GM19193 (cell line): ENCODE measurements at regions not wholly inside any gene's neighbourhood (a gene's known extent, or its start where the extent isn't known, plus 50 kb on each side); places are given as distances from the start of the nearest gene placed in this dataset.

Source experiments
- POLR2A ChIP-seq: IDR thresholded peaks from 4 replicates; pipeline ENCODE4 v1.6.1; 2011; ENCODE audit not compliant: insufficient read depth, insufficient read length; ENCODE audit errors: extremely low read depth

DNA sequence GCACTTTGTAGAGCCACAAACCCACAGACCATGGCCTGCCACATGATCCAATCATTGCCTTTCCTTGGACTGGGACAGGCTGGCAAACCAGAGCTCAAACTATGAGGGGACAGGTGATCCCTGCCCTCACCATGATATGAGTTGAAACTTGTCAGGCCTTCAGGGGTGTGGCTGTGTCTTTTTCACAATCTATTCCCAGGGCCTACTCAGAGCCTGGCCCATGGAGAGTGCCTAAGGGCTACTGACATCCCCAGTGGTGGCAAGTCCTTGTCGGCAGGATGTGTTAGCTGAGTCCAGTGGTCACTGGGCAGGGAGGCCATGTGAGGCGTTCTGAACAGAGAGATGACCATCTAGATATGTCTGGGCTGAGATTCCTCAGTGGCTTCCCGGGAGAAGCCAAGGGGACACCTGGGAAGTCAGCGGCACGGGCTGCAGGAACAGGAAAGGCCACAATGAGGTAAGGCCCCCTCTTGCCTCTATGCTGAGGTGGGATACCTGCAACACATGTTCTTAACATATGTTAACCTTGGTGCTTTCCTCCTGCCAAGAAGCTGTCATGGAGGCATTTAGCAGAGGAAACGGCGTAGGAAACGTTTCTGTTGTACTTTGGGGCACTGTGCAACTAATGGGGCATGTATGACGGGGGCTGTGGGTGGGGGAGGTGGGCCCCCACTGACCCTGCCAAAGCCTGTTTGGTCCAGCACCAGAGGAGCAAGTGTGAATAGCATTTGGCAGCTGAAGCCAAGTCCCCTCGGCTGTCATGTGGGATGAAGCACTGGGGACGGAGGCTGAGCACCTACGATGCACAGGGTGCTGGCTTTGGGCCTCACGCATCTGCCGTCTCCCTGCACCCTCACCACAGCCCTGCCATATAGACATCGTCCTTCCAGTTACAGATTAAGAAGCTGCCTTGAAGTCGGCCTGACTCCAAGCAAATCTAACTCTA is 384.0 kb downstream of the RPS24 start:
- TF ChIP-seq POLR2A, result no peak

DNA sequence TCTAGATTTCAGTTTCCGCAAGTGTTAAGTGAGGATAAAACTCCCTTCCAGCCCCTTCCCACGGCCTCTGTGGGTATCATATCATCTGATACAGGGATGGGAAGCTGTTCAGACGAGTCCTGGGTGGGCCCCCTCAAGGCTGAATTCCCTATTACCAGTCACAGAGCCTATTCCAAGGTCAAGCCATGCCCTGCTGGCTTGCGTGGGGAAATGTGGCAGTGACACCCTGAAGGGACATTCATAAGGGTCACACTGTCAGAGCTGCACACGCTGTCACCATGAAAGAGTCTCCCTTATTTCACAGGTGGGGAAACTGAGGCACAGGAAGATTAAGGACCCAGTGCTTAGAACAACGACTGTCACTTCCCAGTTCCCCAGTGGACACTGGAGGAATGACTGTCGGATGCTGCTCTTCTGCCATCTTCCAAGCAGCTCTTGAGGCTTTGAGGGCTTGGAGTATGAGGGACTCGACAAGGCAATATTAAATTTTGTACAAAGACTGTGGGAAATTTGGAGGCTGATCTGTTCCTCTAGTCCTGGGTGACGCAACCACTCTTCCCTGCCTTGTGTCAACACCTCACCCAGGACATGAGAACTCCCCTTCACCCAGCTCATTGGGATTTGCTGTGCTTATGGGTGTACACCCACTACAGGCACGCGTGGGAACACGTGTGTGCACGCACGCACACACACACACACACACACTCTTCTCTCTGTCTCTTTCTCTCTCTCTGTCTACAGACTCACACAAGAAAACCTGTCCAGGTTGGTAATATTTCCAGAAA is 386.0 kb downstream of the RPS24 start:
- no peak for TF ChIP-seq POLR2A

DNA sequence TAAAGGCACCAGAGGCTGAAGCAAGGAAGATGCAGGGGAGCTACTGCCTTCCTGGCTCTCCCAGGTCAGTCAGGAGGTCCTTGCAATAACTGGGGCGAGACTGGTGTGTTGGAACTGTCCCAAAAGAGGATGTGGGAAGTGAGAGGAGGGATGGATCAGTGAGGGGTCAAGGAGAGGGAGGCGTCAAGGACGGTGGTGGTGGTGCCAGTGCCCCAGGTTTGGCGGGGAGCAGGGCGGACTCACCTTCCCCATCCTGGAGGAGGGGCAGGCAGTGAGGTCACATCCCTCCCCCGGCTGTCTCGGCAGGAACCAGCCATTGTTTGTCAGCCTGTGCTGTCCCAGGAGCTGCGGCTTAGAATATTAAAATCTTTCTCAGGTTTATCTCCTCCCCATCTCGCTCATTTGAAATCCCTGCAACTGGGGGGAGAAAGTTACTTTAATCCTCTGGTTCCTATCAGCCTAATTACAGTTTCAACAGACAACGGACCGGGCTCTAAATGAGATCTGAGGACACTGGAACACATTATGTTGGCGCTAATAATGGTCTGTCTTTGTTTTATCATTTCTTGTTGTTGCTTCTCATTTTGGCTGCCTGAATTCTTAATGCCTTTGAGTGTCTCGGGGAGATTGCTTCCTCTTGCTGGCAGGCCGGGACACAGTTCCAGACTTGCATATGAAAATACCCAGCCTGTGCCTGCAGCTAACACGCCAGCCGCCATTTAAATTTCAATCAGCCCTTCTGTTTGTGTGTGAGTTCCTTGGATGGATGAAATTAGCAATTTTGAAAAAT is 387.5 kb downstream of the RPS24 start:
- no peak for TF ChIP-seq POLR2A

DNA sequence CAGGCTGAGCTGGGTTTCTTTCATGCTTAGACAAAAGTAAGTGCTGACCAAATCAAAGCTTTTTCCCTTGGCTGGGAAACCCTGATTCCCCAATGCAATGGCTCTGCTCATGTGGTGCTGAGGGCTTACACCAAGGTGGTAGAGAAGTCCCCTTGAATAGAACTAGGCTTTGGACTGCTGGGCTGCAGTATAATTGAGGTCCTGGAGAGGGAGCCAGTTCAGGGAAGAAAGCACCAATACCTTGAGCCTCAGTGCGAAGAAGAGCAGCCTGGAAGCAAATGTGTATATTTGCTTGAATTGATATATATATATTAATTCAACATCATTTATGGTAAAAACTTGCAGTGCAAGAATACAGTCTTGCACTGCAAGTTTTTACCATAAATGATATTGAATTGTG is 391.1 kb downstream of the RPS24 start:
- no peak for TF ChIP-seq POLR2A

DNA sequence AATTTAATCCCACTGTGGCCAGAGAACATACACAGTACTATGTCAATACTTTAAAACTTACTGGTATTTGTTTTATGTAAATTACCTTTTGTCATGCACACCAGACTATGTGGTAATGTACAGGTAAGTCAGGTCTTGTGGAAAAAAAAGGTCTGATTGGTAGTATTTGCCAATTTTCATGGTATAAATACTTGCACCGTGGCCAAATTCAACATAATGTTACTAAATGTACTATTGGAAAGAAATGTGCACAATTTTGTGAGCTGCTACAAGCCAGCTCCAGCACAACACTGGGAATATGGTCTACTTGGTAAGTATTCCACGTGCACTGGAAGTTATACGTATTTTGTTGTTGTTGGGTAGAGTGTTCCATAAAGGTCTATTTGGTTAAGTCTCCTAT is 392.5 kb downstream of the RPS24 start:
- TF ChIP-seq POLR2A, result no peak

DNA sequence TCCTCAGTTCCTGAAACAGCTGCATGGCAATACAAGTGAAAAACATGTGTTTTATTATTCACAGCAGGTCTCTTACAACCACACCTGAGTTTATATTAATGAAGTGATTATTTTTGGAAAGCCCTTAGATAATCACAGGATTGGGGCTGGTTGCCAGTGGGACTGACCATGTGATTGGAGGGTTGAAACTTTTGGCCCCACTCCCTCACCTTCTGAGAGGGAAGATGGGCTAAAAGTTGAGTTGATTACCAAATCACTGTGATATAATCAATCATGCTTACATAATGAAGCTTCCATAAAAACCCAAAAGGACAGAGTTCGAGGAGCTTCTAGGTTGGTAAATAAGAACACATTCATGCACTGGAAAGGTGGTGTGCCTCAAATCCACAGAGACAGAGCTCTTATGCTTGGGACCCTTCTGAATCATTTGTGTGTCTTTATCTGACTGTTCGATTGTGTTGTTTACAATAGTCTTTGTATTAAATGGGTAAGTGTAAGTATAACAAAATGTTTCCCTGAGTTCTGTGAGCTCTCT is 393.9 kb downstream of the RPS24 start:
- no peak for TF ChIP-seq POLR2A

DNA sequence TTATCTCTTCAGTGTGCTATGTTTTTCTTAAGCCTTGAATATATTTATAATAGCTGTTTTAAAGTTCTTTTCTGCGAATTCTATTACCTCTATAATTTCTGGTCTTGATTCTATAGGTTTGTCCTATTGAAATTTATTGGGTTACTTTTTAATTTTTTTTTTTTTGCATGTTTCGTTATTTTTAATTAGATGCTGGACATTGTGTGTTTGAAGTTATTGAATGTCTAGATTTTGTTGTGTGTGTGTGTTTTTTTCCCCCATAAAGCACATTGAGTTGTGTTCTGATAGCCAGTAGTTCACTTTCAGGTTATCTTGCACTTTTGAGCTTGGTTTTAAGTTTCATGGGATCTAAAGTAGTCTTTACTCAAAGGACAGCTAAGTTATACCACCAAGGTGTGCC is 394.9 kb downstream of the RPS24 start:
- TF ChIP-seq POLR2A, result no peak

DNA sequence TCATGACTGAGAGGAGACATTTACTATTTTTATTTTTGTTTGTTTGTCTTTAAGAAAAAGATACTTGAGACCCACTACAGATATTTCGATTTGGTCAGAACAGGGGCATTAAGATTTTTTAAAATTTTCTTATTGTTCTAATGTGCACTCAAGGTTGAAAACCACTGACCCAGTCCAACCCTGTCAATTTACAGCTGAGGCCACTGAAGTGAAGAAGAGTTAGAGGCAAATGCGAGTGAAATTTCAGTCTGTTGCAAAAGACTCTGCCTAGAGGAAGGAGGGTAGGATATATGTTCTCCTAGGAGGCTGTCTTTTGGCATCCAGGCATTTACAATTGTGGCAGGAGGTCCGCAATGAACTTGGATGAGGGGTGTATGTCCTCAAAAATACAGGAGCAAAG is 396.3 kb downstream of the RPS24 start:
- TF ChIP-seq POLR2A, result no peak

DNA sequence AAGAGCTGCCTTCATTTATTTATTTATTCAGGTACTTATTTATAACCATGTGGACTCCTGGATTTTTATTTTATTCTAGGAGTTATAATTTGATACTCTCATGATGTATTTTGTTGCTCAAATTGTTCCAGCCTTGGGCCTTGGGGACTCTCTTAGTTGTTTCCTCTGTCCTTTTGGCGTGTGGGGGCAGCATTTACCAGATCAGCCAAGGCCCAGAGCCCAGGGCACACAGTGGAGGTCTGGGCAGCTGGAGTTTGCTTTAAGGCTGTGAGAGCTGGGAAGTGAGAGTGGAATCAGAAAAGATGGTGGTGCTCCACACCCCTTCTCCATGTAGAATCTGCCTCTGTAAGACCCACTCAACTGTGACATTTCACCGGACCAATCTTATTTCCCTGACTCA is 398.9 kb downstream of the RPS24 start:
- TF ChIP-seq POLR2A, result no peak

DNA sequence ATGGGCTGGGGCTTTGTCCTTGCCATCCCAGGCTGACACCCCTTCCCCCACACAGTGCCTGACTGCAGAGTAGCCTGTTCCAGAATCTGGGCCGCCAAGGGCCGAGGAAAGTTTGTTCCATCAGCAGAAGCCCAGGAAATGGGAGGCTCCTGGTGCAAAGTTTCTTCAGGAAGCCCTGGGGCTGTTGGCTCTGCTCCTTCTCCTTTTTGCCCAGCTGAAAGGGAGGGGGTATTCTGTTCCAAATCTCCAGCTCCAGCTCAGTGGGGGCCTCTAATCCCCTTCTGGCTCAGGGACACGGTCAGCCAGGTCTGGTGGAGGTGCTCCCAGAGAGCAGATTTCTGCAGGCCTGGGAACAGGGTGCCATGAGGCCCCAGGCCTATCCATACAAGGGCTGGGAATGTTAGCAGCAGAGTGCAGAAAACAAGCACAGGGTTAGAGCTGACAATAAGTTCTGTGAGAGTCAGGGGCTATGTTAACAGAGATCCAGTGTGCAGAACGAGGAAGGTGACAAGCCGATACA is 399.5 kb downstream of the RPS24 start:
- TF ChIP-seq POLR2A, result no peak

DNA sequence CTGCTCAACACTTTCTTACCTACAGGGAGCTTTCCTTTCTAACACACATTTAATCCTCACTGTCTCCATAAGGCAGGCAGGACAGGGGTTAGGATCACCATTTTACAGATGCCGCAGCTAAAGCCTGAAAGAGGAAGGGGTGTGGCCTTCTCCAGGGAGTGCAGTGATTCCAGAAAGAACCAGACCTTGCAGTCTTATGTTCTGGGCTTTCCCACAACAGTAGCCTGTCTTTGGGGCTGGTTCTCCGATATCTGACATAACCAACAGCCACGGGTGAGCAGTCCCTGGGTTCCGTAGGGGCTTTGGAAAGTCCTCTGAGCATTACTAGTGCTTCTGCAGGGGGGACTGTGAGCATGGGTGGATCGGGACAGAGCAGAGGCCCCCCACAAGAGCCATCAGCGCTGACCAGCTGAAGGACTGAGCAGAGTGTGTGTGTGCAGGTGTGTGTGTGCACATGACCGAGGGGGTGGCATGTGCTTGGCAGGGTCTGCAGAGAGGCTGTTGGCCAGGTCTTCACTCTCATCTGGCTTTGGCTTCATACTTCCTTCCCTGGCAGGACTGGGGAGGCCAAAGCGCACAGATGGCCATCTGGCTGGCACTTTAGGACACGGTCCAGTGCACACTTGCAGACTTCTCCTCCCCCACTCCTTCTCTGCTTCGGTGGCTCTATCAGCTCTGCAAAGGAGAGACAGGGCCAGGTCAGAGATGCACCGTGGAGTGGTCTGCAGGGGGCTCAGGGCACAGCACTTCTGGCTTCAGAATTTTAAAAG is 400.3 kb downstream of the RPS24 start:
- no peak for TF ChIP-seq POLR2A

DNA sequence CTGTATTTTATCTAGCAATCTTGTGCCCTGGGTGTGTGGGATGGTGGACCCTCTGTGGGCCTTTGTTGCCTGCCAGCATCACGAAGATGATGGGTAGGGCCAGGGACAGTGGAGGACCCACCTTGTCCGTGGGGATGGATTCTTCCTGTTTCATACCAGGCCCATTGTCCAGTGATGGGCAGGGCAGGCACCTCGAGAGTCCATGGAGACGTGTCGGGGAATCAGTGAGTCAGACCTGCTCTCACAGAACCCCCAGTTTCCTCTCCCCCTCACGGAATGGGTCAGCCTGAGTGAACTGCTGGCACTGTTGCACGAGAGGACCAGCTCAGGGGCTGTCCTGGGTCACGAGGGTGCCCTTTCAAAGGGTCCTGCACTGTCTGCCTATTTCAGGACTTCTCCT is 401.2 kb downstream of the RPS24 start:
- no peak for TF ChIP-seq POLR2A

DNA sequence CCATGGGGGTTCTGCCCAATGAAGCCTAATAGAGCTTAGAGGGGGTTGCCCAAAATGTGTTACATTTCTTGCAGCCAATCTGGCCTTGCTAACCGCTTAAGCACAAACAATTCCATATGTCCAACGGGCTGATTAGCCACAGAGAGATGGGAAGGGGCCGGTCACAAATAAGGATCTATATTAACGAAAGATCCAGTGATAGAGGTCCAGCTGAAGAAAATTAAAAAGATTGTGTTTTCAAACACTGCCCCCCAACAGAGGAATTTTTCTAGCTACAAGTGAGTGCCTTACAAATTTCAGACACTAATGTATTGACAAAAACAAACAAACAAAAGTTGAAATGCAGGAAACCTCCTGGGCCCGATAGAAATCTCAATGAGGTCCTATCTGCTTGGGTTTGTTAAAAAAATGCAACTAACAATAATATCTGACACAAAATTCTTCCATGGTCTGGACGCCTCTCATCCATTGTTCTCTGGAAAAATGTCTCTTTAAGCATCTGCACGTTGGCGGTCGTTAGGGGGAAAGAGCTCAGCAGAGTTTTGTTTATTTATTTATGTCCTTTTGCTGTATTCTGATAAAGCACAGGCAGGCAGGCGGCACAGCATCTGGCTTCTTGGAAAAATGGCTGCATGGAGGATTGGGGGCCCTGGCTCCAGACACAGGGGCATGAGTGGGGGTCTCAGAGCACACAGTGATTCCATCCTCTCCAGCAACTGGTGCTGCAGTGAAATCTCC is 402.0 kb downstream of the RPS24 start:
- no peak for TF ChIP-seq POLR2A
